ENCODE measurements at regions not wholly inside any gene's neighbourhood (a gene's known extent, or its start where the extent isn't known, plus 50 kb on each side); places are given as distances from the start of the nearest gene placed in this dataset.

DNA sequence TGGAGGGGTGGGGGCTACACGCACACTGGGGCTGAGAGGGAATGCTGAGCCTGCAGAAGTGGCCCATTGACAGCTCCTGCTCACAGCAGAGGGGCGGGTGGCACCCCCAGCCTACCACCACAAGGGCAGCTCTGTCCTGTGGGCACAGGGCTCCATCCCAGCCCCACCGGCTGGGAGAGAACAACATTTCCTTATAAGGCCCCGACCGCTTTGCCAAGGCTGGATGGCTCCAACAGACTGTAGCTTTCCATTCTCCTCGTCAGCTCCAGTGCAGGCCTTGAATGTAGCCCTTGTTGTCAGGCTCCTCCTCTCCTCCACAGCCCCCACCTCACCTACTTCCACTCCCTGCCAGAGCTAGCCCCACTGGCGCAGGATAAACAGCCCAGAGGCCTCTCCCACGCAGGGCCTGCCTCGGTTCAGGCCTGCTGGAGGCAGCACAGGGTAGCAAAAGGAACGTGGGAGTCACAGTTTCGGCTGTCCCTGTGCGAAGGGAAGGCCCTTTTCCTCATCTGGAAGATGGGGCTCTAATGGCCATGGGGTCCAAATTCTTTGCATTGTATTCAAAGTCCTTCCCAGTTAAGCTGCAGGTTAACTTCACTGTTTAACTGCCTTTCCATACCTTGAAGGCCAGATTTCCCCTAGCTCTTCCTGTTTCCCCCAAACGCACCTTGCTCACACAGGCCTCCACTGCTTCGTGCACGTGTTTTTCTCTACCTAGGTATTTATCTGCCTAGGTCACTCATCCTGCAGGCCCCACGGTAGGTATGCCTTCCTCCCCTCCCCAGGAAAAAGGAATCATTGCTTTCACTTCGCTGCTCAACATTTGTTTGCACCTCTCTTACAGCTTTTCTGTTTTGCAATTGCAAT lies 101.6 kb upstream of the LPP start:
- H3K4me3 ChIP-seq = peak overlapping the region; percentile 37
- H3K27ac ChIP-seq = peak overlapping the region; percentile 90 to 92
- peak; percentile 96 for DNase-seq (ENCODE audit: low spot score)
- TF ChIP-seq, protein P1, sequence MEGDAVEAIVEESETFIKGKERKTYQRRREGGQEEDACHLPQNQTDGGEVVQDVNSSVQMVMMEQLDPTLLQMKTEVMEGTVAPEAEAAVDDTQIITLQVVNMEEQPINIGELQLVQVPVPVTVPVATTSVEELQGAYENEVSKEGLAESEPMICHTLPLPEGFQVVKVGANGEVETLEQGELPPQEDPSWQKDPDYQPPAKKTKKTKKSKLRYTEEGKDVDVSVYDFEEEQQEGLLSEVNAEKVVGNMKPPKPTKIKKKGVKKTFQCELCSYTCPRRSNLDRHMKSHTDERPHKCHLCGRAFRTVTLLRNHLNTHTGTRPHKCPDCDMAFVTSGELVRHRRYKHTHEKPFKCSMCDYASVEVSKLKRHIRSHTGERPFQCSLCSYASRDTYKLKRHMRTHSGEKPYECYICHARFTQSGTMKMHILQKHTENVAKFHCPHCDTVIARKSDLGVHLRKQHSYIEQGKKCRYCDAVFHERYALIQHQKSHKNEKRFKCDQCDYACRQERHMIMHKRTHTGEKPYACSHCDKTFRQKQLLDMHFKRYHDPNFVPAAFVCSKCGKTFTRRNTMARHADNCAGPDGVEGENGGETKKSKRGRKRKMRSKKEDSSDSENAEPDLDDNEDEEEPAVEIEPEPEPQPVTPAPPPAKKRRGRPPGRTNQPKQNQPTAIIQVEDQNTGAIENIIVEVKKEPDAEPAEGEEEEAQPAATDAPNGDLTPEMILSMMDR (IDR thresholded peaks at IDR 0.05) = peak; percentile 42

DNA sequence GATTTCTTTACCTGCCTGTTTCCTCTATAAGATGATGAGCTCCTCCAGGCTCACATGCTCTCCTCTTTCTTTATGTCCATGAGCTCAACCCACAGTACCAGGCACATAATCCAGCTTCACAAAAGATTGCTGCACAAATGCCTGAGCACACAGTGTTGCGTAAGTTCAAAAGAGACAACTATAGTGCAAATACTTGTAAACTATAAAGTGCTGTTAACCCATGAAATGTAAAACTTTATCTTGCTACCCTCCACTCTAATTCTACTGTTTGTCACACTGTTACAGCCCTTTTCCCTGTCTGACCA lies 101.0 kb upstream of the LPP start:
- no peak overlapping the region for H3K4me3 ChIP-seq
- TF ChIP-seq, protein P1 (IDR thresholded peaks at IDR 0.05) = no peak
- H3K27ac ChIP-seq = peak overlapping the region; percentile 90 to 92
- DNase-seq (ENCODE audit: low spot score) = no peak

DNA sequence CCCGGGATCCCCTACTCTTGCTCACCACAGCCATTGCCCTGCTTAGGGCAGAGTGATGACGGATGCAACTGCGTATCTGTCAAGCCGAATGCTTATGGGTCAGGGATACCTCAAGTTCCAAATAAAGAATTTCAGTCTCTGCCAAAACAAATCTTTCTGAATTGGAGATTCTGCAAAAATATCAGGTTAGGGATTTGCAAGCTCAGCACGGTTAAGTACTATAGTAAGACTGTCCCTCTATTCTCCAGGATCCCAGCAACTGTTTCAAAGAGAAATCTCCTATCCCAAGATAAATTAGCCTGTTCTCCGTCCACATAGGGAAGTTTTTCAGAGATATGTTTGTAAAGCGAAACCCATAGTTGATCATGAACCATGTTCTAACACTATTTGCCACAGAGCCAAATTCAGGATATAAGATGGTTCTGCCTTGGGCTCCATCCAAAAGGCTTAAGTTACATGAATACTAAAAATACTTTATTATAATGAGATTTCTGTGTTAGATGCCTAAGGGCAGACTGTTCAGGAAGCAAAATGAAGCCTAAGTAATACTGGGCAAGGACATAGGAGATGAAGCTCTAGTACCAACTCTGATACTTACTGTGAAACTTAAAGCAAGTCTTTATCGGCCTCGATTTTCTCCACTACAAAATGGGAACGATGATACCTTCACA lies 100.1 kb upstream of the LPP start:
- DNase-seq (ENCODE audit: low spot score) = no peak
- Histone ChIP-seq H3K4me3 (no peak overlapping the region), H3K27ac (peak overlapping the region; percentile 90 to 92)
- TF ChIP-seq, protein P1 (IDR thresholded peaks at IDR 0.05) = no peak

DNA sequence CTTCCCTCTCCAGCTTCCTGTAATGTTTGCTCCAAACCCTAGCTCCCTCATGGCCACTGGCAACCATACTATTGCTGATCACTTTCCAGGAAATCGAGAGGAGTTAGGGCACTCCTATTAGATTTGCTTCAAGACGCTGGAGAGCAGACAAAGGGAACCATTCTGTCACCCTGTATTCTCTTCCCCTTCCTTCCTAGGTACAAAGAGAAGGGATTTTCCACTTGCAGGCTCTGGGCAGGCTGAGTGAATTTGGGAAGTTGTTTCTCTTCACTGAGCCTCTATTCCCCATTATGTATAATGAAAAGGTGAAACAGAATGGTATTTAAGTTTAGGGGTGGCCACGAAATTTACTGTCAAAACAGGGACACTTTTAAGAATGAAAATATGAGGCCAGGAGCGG lies 99.4 kb upstream of the LPP start:
- Histone ChIP-seq H3K4me3 (no peak overlapping the region), H3K27ac (peak overlapping the region; percentile 90 to 92)
- DNase-seq (ENCODE audit: low spot score) = no peak
- TF ChIP-seq, protein P1 (IDR thresholded peaks at IDR 0.05) = no peak

DNA sequence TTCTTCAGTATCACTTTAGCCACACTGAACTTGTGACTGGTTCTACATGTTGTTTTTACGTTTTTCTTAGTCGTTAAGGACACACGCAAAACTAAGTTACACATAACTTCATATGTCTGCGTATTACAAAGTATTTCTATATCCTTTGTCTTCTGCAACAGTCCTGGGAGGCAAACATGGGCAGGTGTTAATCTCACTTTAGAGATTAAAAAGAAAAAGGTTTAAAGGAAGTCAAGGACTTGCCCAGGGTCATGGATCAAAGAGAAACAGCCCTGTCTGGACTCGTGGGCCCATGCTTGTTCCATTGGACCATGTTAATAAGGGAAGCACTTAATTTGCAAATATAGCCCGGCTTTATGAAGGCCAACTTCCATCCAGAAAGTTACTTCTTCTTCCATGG lies 98.6 kb upstream of the LPP start:
- Histone ChIP-seq H3K27ac (no peak overlapping the region), H3K4me3 (no peak overlapping the region)
- no peak for DNase-seq (ENCODE audit: low spot score)
- TF ChIP-seq, protein P1 (IDR thresholded peaks at IDR 0.05) = no peak

DNA sequence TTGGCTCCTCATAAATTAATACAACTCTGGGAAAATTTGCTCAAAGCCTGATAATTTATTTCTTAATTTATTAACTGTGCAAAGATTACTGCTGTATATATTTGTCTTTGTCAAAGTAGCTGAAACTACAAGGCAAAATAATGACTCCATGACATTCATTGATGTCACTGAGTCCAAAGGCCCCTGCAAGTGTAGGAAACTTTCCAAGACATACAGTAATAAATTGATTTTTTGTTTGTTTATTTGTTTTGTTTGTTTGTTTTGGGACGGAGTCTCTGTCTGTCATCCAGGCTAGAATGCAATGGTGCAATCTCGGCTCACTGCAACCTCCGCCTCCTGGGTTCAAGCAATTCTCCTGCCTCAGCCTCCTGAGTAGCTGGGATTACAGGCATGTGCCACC lies 96.8 kb upstream of the LPP start:
- no peak overlapping the region for H3K27ac ChIP-seq
- no peak overlapping the region for H3K4me3 ChIP-seq
- TF ChIP-seq, protein P1 (IDR thresholded peaks at IDR 0.05) = no peak
- no peak for DNase-seq (ENCODE audit: low spot score)

Measured in coronary artery (tissue), 2 donors.